Heart left ventricle (tissue), 13 donors: ENCODE measurements at regions not wholly inside any gene's neighbourhood (a gene's known extent, or its start where the extent isn't known, plus 50 kb on each side); places are given as distances from the start of the nearest gene placed in this dataset.

Experiments
- CTCF ChIP-seq, 12 donors: fragments of 200-600 bp; sonication (generic) in 4 of 12; IDR thresholded peaks; one replicate each; pipeline versions ENCODE4 v1.5.0 to v1.8.0; 2018 to 2022; ENCODE audit warnings: antibody characterized with exemption in 12 of 12, mild to moderate bottlenecking in 5 of 12
- POLR2A ChIP-seq, 2 donors: fragments of 450-650 bp; IDR thresholded peaks; one replicate each; pipeline ENCODE4 v1.6.1; 2017; ENCODE audit warnings: antibody characterized with exemption in 2 of 2, mild to moderate bottlenecking in 2 of 2, moderate library complexity in 2 of 2
- donor health status: ischemic (EF 13 %, LVEDD 7.1; RV severe dilation, severe dysfunction).
- donor health status: DM: no; HTN: yes; CAD: no.
- donor health status: DM: no; HTN: no; CAD: no.
- donor health status: ischemic (EF 25% LVEDD 6.9; RV normal size, moderate dysfunction).
- donor health status: ischemic (EF 25% LVEDD 5.7; RV mildly dilated, moderate dysfunction).
- donor health status: ischemic (EF 35%, LVEDD 5.7; RV mildly dilated, moderate dysfunction).
- donor health status: nonischemic (EF 11% LVEDD 7.7; RV severe dilation, severe dysfunction).
- donor health status: DM: yes; HTN: yes; CAD: no.
- donor health status: PGD.
- donor health status: ischemic (EF 29% LVEDD 5.4; RV normal size, mild dysfunction).
- donor health status: nonischemic (EF 23%, LVEDD 6.1; RV moderate dilation, normal function).

GRCh38 chr9:86829496-86830046 lies 117.7 kb downstream of the GAS1 start:
- TF ChIP-seq CTCF (IDR thresholded peaks at IDR 0.05) (no peak), POLR2A (IDR thresholded peaks at IDR 0.05) (no peak)
